ENCODE measurements at regions not wholly inside any gene's neighbourhood (a gene's known extent, or its start where the extent isn't known, plus 50 kb on each side); places are given as distances from the start of the nearest gene placed in this dataset.
A peak's percentile ranks its signal among the peaks of the same experiment; 100 is the strongest.

GRCh38 chr19:41521931-41522555, 53.9 kb upstream of the CEACAM21 start:
- CTCF ChIA-PET: interaction anchor here (0.6 to 1.2 kb wide), 5 partner anchors 10 to 73 kb away, joined by 3 to 7 read pairs (median 4); no protein-coding TSS in a partner anchor
- peak overlapping the region; percentile 85 for H3K4me3 Mint-ChIP-seq
- POLR2A ChIA-PET: interaction anchor here (0.8 to 2.5 kb wide), 13 partner anchors 9 to 82 kb away, joined by 3 to 48 read pairs (median 4); partner anchors contain the start of genes CEACAM21 and DMAC2
- ATAC-seq (ENCODE audit: low read depth): peak; percentile 43
- intact Hi-C loops (cut with micrococcal nuclease): loop anchor here (1.0 to 2.0 kb wide), 4 partner anchors 9 to 41 kb away; no protein-coding TSS in a partner anchor
- TF ChIP-seq, protein P1, sequence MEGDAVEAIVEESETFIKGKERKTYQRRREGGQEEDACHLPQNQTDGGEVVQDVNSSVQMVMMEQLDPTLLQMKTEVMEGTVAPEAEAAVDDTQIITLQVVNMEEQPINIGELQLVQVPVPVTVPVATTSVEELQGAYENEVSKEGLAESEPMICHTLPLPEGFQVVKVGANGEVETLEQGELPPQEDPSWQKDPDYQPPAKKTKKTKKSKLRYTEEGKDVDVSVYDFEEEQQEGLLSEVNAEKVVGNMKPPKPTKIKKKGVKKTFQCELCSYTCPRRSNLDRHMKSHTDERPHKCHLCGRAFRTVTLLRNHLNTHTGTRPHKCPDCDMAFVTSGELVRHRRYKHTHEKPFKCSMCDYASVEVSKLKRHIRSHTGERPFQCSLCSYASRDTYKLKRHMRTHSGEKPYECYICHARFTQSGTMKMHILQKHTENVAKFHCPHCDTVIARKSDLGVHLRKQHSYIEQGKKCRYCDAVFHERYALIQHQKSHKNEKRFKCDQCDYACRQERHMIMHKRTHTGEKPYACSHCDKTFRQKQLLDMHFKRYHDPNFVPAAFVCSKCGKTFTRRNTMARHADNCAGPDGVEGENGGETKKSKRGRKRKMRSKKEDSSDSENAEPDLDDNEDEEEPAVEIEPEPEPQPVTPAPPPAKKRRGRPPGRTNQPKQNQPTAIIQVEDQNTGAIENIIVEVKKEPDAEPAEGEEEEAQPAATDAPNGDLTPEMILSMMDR (IDR thresholded peaks at IDR 0.05): no peak
- H3K4me1 Mint-ChIP-seq: peaks cover 43% of the 10 kb centered on the region
- no peaks in the 10 kb centered on the region for H3K36me3 Mint-ChIP-seq (ENCODE audit: low read depth)
- peak overlapping the region; percentile 98 for H3K27ac Mint-ChIP-seq
- H3K9me3 Mint-ChIP-seq: peaks cover 2% of the 10 kb centered on the region
- no peaks in the 10 kb centered on the region for H3K27me3 Mint-ChIP-seq
- DNase-seq: peak; percentile 59

DNA sequence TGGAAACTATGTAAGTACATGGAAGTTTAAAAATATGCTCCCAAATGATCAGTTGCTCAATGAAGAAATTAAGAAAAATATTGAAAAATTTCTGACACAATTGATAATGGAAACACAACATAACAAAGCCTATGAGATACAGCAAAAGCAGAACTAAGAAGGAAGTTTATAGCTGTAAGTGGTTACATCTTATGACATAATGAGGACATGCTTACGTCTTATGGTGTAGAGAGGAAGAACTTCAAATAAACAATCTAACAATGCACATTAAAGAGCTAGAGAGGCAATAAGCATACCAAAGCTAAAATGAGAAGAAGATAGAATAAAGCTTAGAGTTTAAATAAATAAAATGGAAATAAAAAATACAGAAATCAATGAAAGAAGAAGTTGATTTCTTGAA, 50.0 kb upstream of the CEACAM21 start:
- CTCF ChIA-PET: interaction anchor here (1.0 kb wide), 1 partner anchor 44 kb away, joined by 3 read pairs; no protein-coding TSS in a partner anchor
- DNase-seq (no peak), ATAC-seq (ENCODE audit: low read depth) (no peak)
- no peak overlapping the region for H3K4me3 Mint-ChIP-seq
- H3K4me1 Mint-ChIP-seq: peaks cover 62% of the 10 kb centered on the region
- no peaks in the 10 kb centered on the region for H3K36me3 Mint-ChIP-seq (ENCODE audit: low read depth)
- intact Hi-C loops (cut with micrococcal nuclease): no loop called here
- TF ChIP-seq, protein P1 (IDR thresholded peaks at IDR 0.05): no peak
- no peaks in the 10 kb centered on the region for H3K27me3 Mint-ChIP-seq
- H3K27ac Mint-ChIP-seq: no peak overlapping the region
- H3K9me3 Mint-ChIP-seq: peaks cover 18% of the 10 kb centered on the region
- POLR2A ChIA-PET: interaction anchor here (0.9 to 1.0 kb wide), 2 partner anchors 9 to 21 kb away, joined by 4 to 6 read pairs; no protein-coding TSS in a partner anchor
